Sigmoid colon (tissue), 6 donors: ENCODE measurements at regions not wholly inside any gene's neighbourhood (a gene's known extent, or its start where the extent isn't known, plus 50 kb on each side); places are given as distances from the start of the nearest gene placed in this dataset.

ENCODE experiments used
- DNase-seq: peaks from one replicate; pipeline ENCODE4 v3.0.0-alpha.2; 2019
- H3K27ac ChIP-seq, 4 donors: fragments of 200-600 bp; sonication (generic); one replicate each; pipeline ENCODE4 v1.5.1; 2016 to 2019; ENCODE audit warnings: mild to moderate bottlenecking in 1 of 4
- H3K27me3 ChIP-seq, 3 donors: fragments of 200-600 bp; sonication (generic); one replicate each; pipeline ENCODE4 v1.5.1; 2019; ENCODE audit warnings: mild to moderate bottlenecking in 1 of 3
- H3K36me3 ChIP-seq, 4 donors: fragments of 200-600 bp; sonication (generic); one replicate each; pipeline ENCODE4 v1.5.1; 2016 to 2019
- H3K4me1 ChIP-seq, 4 donors: fragments of 200-600 bp; sonication (generic); one replicate each; pipeline ENCODE4 v1.5.1; 2017 to 2019
- H3K4me3 ChIP-seq, 4 donors: fragments of 200-600 bp; sonication (generic); one replicate each; pipeline ENCODE4 v1.5.1; 2017 to 2019; ENCODE audit warnings: mild to moderate bottlenecking in 2 of 4, moderate library complexity in 1 of 4
- H3K9me3 ChIP-seq, 4 donors: fragments of 200-600 bp in 3 of 4; sonication (generic) in 3 of 4; one replicate each; pipeline versions ENCODE4 v1.5.1 to v1.6.1; 2013 to 2019
- EP300 ChIP-seq, 4 donors: sonication (generic); formaldehyde crosslinking; IDR thresholded peaks; one replicate each; pipeline ENCODE4 v1.6.1; 2017; ENCODE audit warnings: antibody characterized with exemption in 4 of 4
- POLR2A ChIP-seq, 2 donors: fragments of 450-650 bp; IDR thresholded peaks; one replicate each; pipeline ENCODE4 v1.6.1; 2016; ENCODE audit warnings: antibody characterized with exemption in 2 of 2, mild to moderate bottlenecking in 2 of 2, moderate library complexity in 2 of 2
- POLR2AphosphoS5 ChIP-seq, 4 donors: sonication (generic); formaldehyde crosslinking; IDR thresholded peaks; one replicate each; pipeline ENCODE4 v1.6.1; 2017; ENCODE audit warnings: antibody characterized with exemption in 4 of 4
- WGBS, 2 donors: extraction: QIAGEN DNeasy Blood & Tissue Kit; methylation state at CpG; one replicate each; pipeline ENCODE4 v1.1.7; 2013; 5-methylcytosine and 5-hydroxymethylcytosine counted together
- intact Hi-C: fragments of 100-400 bp; cut with DNase I; formaldehyde crosslinking; loops from one replicate; pipeline ENCODE4 v1.15.1; 2023
- TF ChIP-seq, protein P1 (sequence below), 4 experiments: fragments of 450-650 bp in 3 of 4; fragments of 200-600 bp in 1 of 4; IDR thresholded peaks; one replicate each; pipeline ENCODE4 v1.5.1; 2016 to 2019; ENCODE audit warnings: antibody characterized with exemption in 4 of 4, mild to moderate bottlenecking in 3 of 4, moderate library complexity in 2 of 4
- donor health status: healthy with polysubstance abuse.
- donor health status: healthy.

DNA sequence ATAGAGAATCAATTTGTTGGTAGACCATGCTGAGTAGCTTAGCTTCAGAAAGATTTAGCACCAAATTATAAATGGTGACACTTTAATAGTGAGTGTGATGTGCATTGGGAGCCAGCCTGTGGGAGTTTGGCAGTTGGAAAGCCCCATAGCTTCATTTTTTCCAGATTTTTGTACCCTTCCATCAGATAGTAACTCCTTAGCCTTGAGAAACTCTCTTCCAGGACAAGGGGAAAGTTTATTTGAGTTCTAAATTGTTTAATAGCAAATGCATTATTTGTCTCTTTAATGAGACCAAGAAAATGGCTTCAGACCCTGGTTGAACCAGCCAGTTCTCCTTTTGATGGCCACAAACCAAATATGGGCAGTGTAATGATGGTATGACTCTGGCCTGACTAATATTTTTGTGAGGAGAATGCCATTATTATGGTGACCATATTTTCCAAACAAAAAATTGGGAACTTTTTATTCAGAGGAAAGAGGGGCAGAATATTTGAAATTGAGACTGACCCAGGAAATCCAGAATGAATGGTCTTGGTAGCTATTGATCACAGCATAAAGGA, 49.8 kb downstream of the PLCE1 start:
- intact Hi-C loops = no loop called here
- Histone ChIP-seq H3K4me3 (no peak overlapping the region), H3K36me3 (no peaks in the 10 kb centered on the region), H3K27me3 (no peaks in the 10 kb centered on the region), H3K9me3 (no peaks in the 10 kb centered on the region), H3K4me1 (no peaks in the 10 kb centered on the region), H3K27ac (no peak overlapping the region)
- TF ChIP-seq EP300 (IDR thresholded peaks at IDR 0.05) (no peak), POLR2A (IDR thresholded peaks at IDR 0.05) (no peak), POLR2AphosphoS5 (IDR thresholded peaks at IDR 0.05) (no peak)
- TF ChIP-seq, protein P1, sequence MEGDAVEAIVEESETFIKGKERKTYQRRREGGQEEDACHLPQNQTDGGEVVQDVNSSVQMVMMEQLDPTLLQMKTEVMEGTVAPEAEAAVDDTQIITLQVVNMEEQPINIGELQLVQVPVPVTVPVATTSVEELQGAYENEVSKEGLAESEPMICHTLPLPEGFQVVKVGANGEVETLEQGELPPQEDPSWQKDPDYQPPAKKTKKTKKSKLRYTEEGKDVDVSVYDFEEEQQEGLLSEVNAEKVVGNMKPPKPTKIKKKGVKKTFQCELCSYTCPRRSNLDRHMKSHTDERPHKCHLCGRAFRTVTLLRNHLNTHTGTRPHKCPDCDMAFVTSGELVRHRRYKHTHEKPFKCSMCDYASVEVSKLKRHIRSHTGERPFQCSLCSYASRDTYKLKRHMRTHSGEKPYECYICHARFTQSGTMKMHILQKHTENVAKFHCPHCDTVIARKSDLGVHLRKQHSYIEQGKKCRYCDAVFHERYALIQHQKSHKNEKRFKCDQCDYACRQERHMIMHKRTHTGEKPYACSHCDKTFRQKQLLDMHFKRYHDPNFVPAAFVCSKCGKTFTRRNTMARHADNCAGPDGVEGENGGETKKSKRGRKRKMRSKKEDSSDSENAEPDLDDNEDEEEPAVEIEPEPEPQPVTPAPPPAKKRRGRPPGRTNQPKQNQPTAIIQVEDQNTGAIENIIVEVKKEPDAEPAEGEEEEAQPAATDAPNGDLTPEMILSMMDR (IDR thresholded peaks at IDR 0.05) = no peak
- no peak for DNase-seq

DNA sequence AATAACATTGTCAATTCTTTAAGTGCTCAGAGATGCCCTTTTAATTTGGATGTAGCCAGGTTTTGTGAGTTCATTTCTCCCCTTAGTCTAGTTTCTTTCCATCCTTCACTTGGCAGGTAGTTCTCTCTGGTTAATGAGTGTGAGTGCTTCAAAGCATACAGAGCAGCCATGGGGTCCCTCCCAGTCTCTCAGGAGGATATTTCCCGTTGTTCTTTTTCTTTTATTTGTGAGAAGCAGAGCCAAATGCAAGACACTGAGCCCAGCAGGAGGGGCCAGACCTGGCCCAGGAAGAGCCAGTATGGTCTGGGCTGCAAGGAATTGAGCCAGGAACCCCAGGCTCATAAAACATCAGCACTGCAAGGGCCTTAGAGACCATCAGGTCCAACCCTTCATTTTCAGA, 52.4 kb downstream of the PLCE1 start:
- Histone ChIP-seq H3K27me3 (no peaks in the 10 kb centered on the region), H3K9me3 (no peaks in the 10 kb centered on the region), H3K36me3 (no peaks in the 10 kb centered on the region), H3K4me3 (no peak overlapping the region), H3K27ac (no peak overlapping the region), H3K4me1 (no peaks in the 10 kb centered on the region)
- 11 to 34% methylated on average over 1 of the region's 1 CpG for WGBS, 2 donors
- intact Hi-C loops = no loop called here
- TF ChIP-seq EP300 (IDR thresholded peaks at IDR 0.05) (no peak), POLR2A (IDR thresholded peaks at IDR 0.05) (no peak), POLR2AphosphoS5 (IDR thresholded peaks at IDR 0.05) (no peak)
- TF ChIP-seq, protein P1 (IDR thresholded peaks at IDR 0.05) = no peak
- DNase-seq = no peak

- intact Hi-C loops = no loop called here
Observed at GRCh38 chr10:94047293-94047692, 53.6 kb downstream of the PLCE1 start.

GRCh38 chr10:94049911-94050310, 56.2 kb downstream of the PLCE1 start:
- Histone ChIP-seq H3K4me1 (peaks cover 0 to 6% (median 0%) of the 10 kb centered on the region in 4 donors), H3K36me3 (no peaks in the 10 kb centered on the region), H3K27me3 (no peaks in the 10 kb centered on the region), H3K4me3 (no peak overlapping the region), H3K27ac (no peak overlapping the region), H3K9me3 (no peaks in the 10 kb centered on the region)
- DNase-seq = no peak
- TF ChIP-seq POLR2AphosphoS5 (IDR thresholded peaks at IDR 0.05) (no peak), POLR2A (IDR thresholded peaks at IDR 0.05) (no peak), EP300 (IDR thresholded peaks at IDR 0.05) (no peak)
- TF ChIP-seq, protein P1 (IDR thresholded peaks at IDR 0.05) = no peak
- WGBS, 2 donors = 59 to 84% methylated on average over 4 of the region's 4 CpGs
- intact Hi-C loops = no loop called here

More at GRCh38 chr10:94047293-94047692, 53.6 kb downstream of the PLCE1 start:
- H3K27me3 ChIP-seq = no peaks in the 10 kb centered on the region
- no peak overlapping the region for H3K4me3 ChIP-seq
- H3K4me1 ChIP-seq = peaks cover 0 to 2% (median 0%) of the 10 kb centered on the region in 4 donors
- TF ChIP-seq POLR2AphosphoS5 (IDR thresholded peaks at IDR 0.05) = no peak
- TF ChIP-seq, protein P1 (IDR thresholded peaks at IDR 0.05) = no peak
- TF ChIP-seq POLR2A (IDR thresholded peaks at IDR 0.05) = no peak
- no peak for TF ChIP-seq EP300 (IDR thresholded peaks at IDR 0.05)
- H3K27ac ChIP-seq = no peak overlapping the region
- no peaks in the 10 kb centered on the region for H3K36me3 ChIP-seq
- 13 to 69% methylated on average over 3 of the region's 3 CpGs for WGBS, 2 donors
- no peak for DNase-seq
- H3K9me3 ChIP-seq = no peaks in the 10 kb centered on the region

- Histone ChIP-seq H3K27me3 (no peaks in the 10 kb centered on the region), H3K9me3 (no peaks in the 10 kb centered on the region), H3K36me3 (no peaks in the 10 kb centered on the region), H3K4me3 (no peak overlapping the region), H3K27ac (no peak overlapping the region), H3K4me1 (peaks cover 0 to 6% (median 0%) of the 10 kb centered on the region in 4 donors)
- intact Hi-C loops = no loop called here
- TF ChIP-seq EP300 (IDR thresholded peaks at IDR 0.05) = no peak
- TF ChIP-seq, protein P1 (IDR thresholded peaks at IDR 0.05) = no peak
- no peak for TF ChIP-seq POLR2AphosphoS5 (IDR thresholded peaks at IDR 0.05)
- no peak for TF ChIP-seq POLR2A (IDR thresholded peaks at IDR 0.05)
- 90 to 92% methylated on average over 1 of the region's 1 CpG for WGBS, 2 donors
- DNase-seq = no peak
Observed at GRCh38 chr10:94052281-94052680, 58.5 kb downstream of the PLCE1 start.
